ENCODE measurements at regions not wholly inside any gene's neighbourhood (a gene's known extent, or its start where the extent isn't known, plus 50 kb on each side); places are given as distances from the start of the nearest gene placed in this dataset.
A peak's percentile ranks its signal among the peaks of the same experiment; 100 is the strongest.

DNA sequence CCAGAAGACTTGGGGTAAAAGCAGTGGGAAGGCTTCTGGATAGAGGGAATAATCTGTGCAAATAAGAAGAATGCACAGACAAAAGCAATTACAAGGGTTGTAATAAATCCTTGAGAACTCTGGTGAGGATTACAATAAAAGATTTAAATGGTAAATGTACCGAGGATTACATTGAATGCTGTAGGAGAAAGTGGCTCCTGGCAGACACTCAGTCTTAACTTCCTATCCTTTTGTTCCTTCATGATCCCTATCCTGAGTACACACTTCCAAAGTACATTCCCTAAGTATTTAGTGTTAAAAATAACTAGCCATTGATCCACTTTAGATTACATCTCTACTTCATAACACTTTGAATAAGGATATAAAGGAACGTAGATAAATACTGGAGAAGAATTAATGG, 205.4 kb downstream of the SPATA18 start:
- TF ChIP-seq, protein P1, sequence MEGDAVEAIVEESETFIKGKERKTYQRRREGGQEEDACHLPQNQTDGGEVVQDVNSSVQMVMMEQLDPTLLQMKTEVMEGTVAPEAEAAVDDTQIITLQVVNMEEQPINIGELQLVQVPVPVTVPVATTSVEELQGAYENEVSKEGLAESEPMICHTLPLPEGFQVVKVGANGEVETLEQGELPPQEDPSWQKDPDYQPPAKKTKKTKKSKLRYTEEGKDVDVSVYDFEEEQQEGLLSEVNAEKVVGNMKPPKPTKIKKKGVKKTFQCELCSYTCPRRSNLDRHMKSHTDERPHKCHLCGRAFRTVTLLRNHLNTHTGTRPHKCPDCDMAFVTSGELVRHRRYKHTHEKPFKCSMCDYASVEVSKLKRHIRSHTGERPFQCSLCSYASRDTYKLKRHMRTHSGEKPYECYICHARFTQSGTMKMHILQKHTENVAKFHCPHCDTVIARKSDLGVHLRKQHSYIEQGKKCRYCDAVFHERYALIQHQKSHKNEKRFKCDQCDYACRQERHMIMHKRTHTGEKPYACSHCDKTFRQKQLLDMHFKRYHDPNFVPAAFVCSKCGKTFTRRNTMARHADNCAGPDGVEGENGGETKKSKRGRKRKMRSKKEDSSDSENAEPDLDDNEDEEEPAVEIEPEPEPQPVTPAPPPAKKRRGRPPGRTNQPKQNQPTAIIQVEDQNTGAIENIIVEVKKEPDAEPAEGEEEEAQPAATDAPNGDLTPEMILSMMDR (IDR thresholded peaks at IDR 0.05; ENCODE audit: unreplicated experiment), result no peak
- peaks cover 6% of the 10 kb centered on the region for H3K36me3 Mint-ChIP-seq (ENCODE audit: low read depth, unreplicated experiment)
- H3K27me3 Mint-ChIP-seq (ENCODE audit: unreplicated experiment), result no peaks in the 10 kb centered on the region
- H3K9me3 Mint-ChIP-seq (ENCODE audit: unreplicated experiment), result peaks cover 11% of the 10 kb centered on the region
- H3K27ac Mint-ChIP-seq (ENCODE audit: unreplicated experiment), result no peak overlapping the region
- no peak for DNase-seq (ENCODE audit: low spot score)
- no peak overlapping the region for H3K4me3 Mint-ChIP-seq (ENCODE audit: unreplicated experiment)
- peaks cover 6% of the 10 kb centered on the region for H3K4me1 Mint-ChIP-seq (ENCODE audit: unreplicated experiment)

DNA sequence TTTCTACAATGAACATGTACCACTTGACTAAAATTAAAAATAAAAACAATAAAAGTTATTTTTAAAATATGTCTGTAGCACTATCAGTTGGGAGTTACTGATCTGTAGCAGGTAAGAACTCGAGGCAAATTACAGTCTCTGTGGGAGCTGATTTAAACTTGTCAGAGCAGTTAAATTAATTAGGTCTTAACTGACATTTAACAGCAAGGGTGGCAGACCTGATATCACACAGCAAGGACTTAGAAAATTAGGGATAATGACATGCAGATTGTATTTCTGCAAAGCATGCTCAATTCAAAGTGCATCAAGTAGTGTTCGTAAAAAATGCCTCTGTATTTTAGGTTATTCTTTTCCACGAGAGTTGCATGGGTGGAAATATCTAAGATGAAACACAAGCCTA, 208.9 kb downstream of the SPATA18 start:
- no peaks in the 10 kb centered on the region for H3K9me3 Mint-ChIP-seq (ENCODE audit: unreplicated experiment)
- H3K27ac Mint-ChIP-seq (ENCODE audit: unreplicated experiment), result no peak overlapping the region
- no peak overlapping the region for H3K4me3 Mint-ChIP-seq (ENCODE audit: unreplicated experiment)
- peaks cover 6% of the 10 kb centered on the region for H3K4me1 Mint-ChIP-seq (ENCODE audit: unreplicated experiment)
- H3K27me3 Mint-ChIP-seq (ENCODE audit: unreplicated experiment), result no peaks in the 10 kb centered on the region
- no peak for DNase-seq (ENCODE audit: low spot score)
- TF ChIP-seq, protein P1 (IDR thresholded peaks at IDR 0.05; ENCODE audit: unreplicated experiment), result no peak
- no peaks in the 10 kb centered on the region for H3K36me3 Mint-ChIP-seq (ENCODE audit: low read depth, unreplicated experiment)

DNA sequence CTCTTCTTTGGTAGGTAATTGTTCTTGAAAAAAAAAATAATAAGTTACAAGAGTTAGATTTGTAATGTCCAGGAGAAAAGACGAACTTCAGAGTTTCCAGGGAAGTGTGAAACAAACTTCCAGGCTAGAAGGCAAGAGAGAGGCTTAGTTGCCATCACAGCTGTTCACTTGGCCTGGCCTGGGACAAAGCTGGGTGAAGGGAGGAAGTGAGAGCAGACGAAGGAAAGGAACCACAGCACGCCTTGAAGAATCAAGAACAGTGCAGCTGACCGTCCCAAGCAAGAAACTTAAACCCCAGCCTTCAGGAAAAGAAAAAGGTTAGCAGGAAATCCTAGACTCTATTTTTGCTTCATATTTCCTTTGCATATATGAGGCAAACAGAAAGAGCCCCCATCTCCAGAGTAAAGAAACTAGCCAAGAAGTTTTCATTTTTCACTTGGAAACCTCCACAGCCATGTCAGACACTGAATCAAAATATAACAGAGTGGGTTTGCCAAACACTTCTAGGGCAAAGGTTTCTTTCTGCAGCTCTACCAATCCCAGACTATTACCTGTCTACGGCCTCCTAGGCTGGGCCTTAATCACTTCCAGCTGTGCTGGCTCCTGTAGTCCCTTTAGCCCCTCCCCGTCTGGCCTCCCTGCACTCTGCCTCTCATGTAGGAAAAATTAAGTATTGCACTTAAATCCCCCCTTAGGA, 209.6 kb downstream of the SPATA18 start:
- peak; percentile 7 for DNase-seq (ENCODE audit: low spot score)
- H3K9me3 Mint-ChIP-seq (ENCODE audit: unreplicated experiment), result no peaks in the 10 kb centered on the region
- no peaks in the 10 kb centered on the region for H3K36me3 Mint-ChIP-seq (ENCODE audit: low read depth, unreplicated experiment)
- H3K4me3 Mint-ChIP-seq (ENCODE audit: unreplicated experiment), result no peak overlapping the region
- no peak overlapping the region for H3K27ac Mint-ChIP-seq (ENCODE audit: unreplicated experiment)
- H3K27me3 Mint-ChIP-seq (ENCODE audit: unreplicated experiment), result peaks cover under 1% of the 10 kb centered on the region
- H3K4me1 Mint-ChIP-seq (ENCODE audit: unreplicated experiment), result peaks cover 7% of the 10 kb centered on the region
- TF ChIP-seq, protein P1 (IDR thresholded peaks at IDR 0.05; ENCODE audit: unreplicated experiment), result no peak

DNA sequence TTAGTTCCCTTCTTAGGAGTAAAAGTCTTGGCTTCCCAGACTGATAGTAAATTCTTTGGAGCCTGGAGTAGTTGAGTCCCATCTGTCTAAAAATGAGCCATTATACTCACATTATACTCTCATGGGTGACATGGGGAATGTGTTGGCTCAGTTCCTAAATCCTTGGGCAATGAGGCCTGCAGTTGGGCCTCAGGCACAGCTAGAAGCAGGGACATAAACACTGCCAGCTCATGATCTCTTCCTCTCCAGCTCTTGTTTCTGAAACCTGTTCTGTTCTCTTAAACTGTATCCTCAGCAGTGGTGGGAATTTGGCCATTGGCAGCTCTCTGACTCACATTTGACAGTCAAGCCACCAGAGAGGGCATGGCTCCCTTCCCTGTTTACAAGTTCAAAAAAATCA, 212.5 kb downstream of the SPATA18 start:
- TF ChIP-seq, protein P1 (IDR thresholded peaks at IDR 0.05; ENCODE audit: unreplicated experiment), result no peak
- peaks cover 7% of the 10 kb centered on the region for H3K27me3 Mint-ChIP-seq (ENCODE audit: unreplicated experiment)
- no peaks in the 10 kb centered on the region for H3K36me3 Mint-ChIP-seq (ENCODE audit: low read depth, unreplicated experiment)
- H3K4me3 Mint-ChIP-seq (ENCODE audit: unreplicated experiment), result no peak overlapping the region
- peaks cover 10% of the 10 kb centered on the region for H3K4me1 Mint-ChIP-seq (ENCODE audit: unreplicated experiment)
- no peak overlapping the region for H3K27ac Mint-ChIP-seq (ENCODE audit: unreplicated experiment)
- DNase-seq (ENCODE audit: low spot score), result no peak
- no peaks in the 10 kb centered on the region for H3K9me3 Mint-ChIP-seq (ENCODE audit: unreplicated experiment)

DNA sequence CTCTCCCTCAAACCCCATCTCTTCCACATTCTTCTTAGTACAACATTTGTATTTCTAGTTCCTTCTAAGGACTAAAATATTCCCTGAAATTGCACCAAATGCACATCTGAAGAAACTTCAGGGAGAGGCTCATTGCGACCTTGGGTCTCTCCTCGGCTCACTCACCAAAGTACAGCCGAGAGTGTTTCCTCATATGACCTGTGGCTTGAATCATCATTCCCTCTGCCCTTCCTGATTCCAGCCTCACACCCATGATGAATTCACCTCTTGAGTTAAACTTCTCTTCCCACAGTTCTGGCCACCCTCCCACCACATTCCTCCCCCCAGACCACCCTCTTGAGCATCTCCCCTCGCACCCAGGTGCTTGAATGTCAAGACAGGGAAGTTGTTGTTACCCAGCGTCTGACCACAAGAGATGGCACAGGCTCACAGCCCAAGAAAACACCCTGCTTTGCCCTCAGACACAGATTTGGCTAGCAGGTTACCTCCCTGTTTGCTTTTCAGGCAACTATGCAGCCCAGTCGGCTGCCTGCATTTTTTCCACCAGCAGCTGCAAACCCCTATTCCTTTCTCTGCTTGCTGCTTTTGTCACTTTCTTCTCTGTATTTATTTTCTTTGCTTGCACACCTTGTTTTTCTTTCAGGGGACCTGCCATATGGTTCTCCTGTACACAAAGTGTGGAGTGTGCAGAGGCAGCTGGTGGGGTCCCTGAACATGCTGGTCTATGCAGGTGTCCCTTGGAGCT, 214.8 kb downstream of the SPATA18 start:
- H3K27ac Mint-ChIP-seq (ENCODE audit: unreplicated experiment), result no peak overlapping the region
- peaks cover 4% of the 10 kb centered on the region for H3K4me1 Mint-ChIP-seq (ENCODE audit: unreplicated experiment)
- no peaks in the 10 kb centered on the region for H3K36me3 Mint-ChIP-seq (ENCODE audit: low read depth, unreplicated experiment)
- TF ChIP-seq, protein P1 (IDR thresholded peaks at IDR 0.05; ENCODE audit: unreplicated experiment), result no peak
- peaks cover 11% of the 10 kb centered on the region for H3K27me3 Mint-ChIP-seq (ENCODE audit: unreplicated experiment)
- H3K9me3 Mint-ChIP-seq (ENCODE audit: unreplicated experiment), result no peaks in the 10 kb centered on the region
- DNase-seq (ENCODE audit: low spot score), result no peak
- no peak overlapping the region for H3K4me3 Mint-ChIP-seq (ENCODE audit: unreplicated experiment)

All from endothelial cell (in vitro differentiated cells).